ENCODE measurements at regions not wholly inside any gene's neighbourhood (a gene's known extent, or its start where the extent isn't known, plus 50 kb on each side); places are given as distances from the start of the nearest gene placed in this dataset.

DNA sequence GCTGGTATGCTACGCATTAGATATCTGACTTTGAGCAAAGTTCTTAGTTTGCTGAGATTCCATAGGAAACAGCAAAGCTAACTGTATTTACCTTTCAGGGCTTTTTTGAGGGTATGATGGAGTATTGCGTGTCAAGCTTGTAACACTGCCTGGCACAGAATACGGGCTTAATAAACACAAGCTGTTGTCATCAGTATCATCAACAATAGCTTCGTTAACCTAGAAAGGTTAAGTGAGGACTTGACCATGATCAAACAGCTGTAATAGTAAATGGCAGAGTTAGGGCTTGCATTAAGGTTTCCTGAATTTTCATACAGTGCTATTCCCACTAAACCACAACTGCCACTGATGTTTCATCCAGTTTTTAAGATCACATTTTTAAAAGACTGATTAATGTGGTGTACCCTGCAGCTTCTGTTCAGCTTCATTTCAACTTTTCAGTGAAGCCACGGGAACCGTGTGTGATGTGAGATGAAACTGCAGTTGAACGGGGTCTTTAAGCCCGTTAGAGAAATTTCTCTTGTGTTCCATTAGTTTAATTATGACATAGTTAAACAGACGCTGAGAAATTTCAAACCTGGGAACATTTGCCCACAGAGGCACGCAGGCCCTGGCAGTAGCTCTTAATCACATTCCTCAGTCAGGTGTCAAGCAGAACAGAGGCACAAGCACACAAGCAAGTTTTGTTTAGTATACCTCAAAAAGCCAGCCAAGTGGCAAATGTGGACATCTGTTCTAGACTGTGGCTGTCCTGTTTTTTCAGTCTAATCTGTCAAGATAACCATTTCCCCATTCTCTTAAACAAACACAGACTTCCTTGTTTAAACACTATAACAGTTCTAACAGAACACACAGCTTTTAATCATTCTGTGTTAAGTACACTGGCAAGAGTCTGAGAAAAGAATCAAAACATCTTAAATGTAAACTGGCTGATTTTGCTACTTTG lies 147.1 kb downstream of the ZNF608 start:
- no peaks in the 10 kb centered on the region for H3K36me3 Mint-ChIP-seq (ENCODE audit: low read depth)
- H3K9me3 Mint-ChIP-seq = no peaks in the 10 kb centered on the region
- H3K4me1 Mint-ChIP-seq = peaks cover 19% of the 10 kb centered on the region
- H3K27me3 Mint-ChIP-seq (ENCODE audit: low read depth) = no peaks in the 10 kb centered on the region
- peak overlapping the region; percentile 77 to 81 (median 78) for H3K27ac Mint-ChIP-seq
- no peak overlapping the region for H3K4me3 Mint-ChIP-seq
- TF ChIP-seq, protein P1, sequence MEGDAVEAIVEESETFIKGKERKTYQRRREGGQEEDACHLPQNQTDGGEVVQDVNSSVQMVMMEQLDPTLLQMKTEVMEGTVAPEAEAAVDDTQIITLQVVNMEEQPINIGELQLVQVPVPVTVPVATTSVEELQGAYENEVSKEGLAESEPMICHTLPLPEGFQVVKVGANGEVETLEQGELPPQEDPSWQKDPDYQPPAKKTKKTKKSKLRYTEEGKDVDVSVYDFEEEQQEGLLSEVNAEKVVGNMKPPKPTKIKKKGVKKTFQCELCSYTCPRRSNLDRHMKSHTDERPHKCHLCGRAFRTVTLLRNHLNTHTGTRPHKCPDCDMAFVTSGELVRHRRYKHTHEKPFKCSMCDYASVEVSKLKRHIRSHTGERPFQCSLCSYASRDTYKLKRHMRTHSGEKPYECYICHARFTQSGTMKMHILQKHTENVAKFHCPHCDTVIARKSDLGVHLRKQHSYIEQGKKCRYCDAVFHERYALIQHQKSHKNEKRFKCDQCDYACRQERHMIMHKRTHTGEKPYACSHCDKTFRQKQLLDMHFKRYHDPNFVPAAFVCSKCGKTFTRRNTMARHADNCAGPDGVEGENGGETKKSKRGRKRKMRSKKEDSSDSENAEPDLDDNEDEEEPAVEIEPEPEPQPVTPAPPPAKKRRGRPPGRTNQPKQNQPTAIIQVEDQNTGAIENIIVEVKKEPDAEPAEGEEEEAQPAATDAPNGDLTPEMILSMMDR (IDR thresholded peaks at IDR 0.05; ENCODE audit: unreplicated experiment in 3 of 3) = no peak

DNA sequence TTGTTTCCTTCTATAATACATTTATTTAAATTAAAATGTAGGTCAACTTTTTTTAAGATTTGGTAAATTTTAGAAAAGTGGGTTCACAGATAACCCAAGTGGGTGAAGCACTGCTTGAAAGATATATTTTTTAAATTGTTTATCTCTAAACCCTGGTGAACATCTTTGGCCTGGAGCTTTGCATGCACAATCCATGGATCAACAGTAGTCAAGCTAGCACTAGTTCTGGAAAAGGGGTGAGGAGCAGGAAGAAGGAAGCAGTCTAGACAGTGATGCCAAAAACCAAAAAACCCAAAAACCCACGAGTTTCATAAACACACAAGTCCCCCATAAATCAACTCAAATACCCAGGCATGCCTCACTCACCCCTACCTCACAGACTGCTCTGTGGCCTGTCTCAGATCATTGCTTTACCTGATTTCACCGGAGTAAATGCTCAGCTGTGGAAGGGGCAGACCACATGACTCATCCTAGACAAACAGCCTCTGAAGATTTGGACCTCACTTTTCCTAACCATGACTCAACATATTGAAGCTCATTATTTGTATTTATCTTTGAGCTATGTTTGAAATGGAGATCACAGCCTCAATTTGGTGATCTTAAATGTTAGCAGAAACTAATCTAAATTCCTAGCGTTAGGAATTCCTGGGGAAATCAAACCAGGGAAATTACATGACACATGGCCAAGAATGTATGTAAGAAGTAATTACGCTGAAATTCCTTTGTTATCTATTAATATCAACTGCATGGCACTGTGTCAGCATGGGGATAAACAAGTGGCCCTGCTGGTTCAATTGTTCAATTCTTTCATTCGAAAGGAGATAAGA lies 149.6 kb downstream of the ZNF608 start:
- peak overlapping the region in 1 of 3 experiments; percentile 36 for H3K27ac Mint-ChIP-seq
- H3K4me1 Mint-ChIP-seq = peaks cover 19% of the 10 kb centered on the region
- H3K27me3 Mint-ChIP-seq (ENCODE audit: low read depth) = no peaks in the 10 kb centered on the region
- H3K4me3 Mint-ChIP-seq = no peak overlapping the region
- H3K36me3 Mint-ChIP-seq (ENCODE audit: low read depth) = no peaks in the 10 kb centered on the region
- TF ChIP-seq, protein P1 (IDR thresholded peaks at IDR 0.05; ENCODE audit: unreplicated experiment in 3 of 3) = no peak
- no peaks in the 10 kb centered on the region for H3K9me3 Mint-ChIP-seq

DNA sequence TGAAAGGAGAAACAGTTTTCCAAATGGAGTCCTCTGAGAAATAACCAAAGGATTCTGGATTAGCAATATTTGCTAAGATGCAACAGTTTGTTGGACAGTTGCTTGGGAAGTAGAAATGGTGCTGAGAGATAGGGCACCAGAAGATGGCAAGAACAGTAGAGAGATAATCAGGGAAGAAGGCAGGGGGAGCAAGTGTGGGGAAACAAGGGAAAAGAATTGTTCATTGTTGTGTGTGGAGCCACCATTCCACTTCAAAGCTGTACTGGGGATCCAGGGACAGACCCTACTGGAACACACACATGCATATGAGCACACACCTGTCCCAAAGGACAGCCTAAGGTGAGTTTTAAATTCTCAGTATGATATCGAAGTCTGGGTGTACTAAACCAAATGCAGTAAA lies 152.5 kb downstream of the ZNF608 start:
- no peaks in the 10 kb centered on the region for H3K27me3 Mint-ChIP-seq (ENCODE audit: low read depth)
- no peak overlapping the region for H3K4me3 Mint-ChIP-seq
- H3K9me3 Mint-ChIP-seq = no peaks in the 10 kb centered on the region
- no peaks in the 10 kb centered on the region for H3K36me3 Mint-ChIP-seq (ENCODE audit: low read depth)
- H3K27ac Mint-ChIP-seq = no peak overlapping the region
- H3K4me1 Mint-ChIP-seq = peaks cover 11% of the 10 kb centered on the region
- TF ChIP-seq, protein P1 (IDR thresholded peaks at IDR 0.05; ENCODE audit: unreplicated experiment in 3 of 3) = no peak

DNA sequence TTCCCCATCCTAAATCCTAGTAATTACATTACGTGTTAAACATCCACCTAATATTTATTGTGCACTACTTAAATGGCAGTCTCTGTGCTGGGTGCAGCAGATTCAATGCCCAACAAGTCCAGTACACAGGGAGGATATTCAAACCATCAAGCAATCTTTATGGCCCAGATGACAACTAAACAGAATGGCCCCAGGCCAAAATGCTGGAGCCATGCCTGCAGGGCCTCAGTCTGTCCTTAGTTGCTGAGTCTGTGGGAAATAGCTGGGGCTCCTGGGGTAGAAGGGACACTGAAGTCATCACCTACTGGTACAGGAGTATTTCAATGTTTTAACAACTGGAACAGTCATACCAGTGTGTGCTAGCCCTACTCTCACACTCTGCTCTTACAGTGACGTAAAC lies 153.5 kb downstream of the ZNF608 start:
- Mint-ChIP-seq H3K4me1 (peaks cover 11% of the 10 kb centered on the region), H3K27ac (no peak overlapping the region), H3K9me3 (no peaks in the 10 kb centered on the region), H3K4me3 (no peak overlapping the region), H3K27me3 (ENCODE audit: low read depth) (no peaks in the 10 kb centered on the region), H3K36me3 (ENCODE audit: low read depth) (no peaks in the 10 kb centered on the region)
- TF ChIP-seq, protein P1 (IDR thresholded peaks at IDR 0.05; ENCODE audit: unreplicated experiment in 3 of 3) = no peak

GRCh38 chr5:124591583-124591982 lies 154.9 kb downstream of the ZNF608 start:
- Mint-ChIP-seq H3K4me3 (no peak overlapping the region), H3K27me3 (ENCODE audit: low read depth) (no peaks in the 10 kb centered on the region)
- TF ChIP-seq, protein P1 (IDR thresholded peaks at IDR 0.05; ENCODE audit: unreplicated experiment in 3 of 3) = no peak

More at GRCh38 chr5:124591583-124591982, 154.9 kb downstream of the ZNF608 start:
- Mint-ChIP-seq H3K9me3 (peaks cover under 1% of the 10 kb centered on the region), H3K27ac (no peak overlapping the region), H3K4me1 (peaks cover under 1% of the 10 kb centered on the region), H3K36me3 (ENCODE audit: low read depth) (no peaks in the 10 kb centered on the region)

Data from nephron (organoid).